ENCODE measurements at regions not wholly inside any gene's neighbourhood (a gene's known extent, or its start where the extent isn't known, plus 50 kb on each side); places are given as distances from the start of the nearest gene placed in this dataset.

DNA sequence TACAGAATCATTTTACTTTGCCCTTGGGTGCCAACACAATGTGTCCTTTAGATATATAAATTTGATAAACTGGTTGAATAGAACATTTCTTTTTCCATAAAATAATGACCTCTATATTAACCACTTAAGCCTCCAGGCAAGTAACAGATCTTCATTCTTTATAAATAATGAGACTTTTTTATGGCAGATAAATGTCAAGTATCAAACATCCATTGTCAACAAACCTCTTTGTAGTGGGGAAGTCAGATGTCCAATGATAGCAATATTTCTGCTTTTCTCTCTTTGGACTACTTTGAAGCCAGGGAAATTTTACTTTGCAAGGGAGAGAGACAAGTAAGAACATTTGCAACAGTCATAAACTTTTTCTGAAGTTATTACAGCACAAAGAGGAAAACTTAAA, 841.2 kb downstream of the CDH8 start:
- no peak for DNase-seq (ENCODE audit: low read depth, low spot score)
- CTCF ChIA-PET, result no interaction called here
- Histone ChIP-seq H3K36me3 (ENCODE audit: control insufficient read depth, insufficient read depth, low read length) (no peaks in the 10 kb centered on the region), H3K4me1 (ENCODE audit: control insufficient read depth, insufficient read depth, low read length) (no peaks in the 10 kb centered on the region), H3K27ac (ENCODE audit: low read length) (no peak overlapping the region), H3K4me3 (ENCODE audit: low read depth in 2 of 2, low read length in 2 of 2) (no peak overlapping the region), H3K27me3 (ENCODE audit: control insufficient read depth, insufficient read depth, low read length) (no peaks in the 10 kb centered on the region), H3K9me3 (ENCODE audit: control insufficient read depth, insufficient read depth, low read depth, low read length) (no peaks in the 10 kb centered on the region)
- BruUV-seq (replicated peaks), result no TSS peak
- TF ChIP-seq, protein P1, sequence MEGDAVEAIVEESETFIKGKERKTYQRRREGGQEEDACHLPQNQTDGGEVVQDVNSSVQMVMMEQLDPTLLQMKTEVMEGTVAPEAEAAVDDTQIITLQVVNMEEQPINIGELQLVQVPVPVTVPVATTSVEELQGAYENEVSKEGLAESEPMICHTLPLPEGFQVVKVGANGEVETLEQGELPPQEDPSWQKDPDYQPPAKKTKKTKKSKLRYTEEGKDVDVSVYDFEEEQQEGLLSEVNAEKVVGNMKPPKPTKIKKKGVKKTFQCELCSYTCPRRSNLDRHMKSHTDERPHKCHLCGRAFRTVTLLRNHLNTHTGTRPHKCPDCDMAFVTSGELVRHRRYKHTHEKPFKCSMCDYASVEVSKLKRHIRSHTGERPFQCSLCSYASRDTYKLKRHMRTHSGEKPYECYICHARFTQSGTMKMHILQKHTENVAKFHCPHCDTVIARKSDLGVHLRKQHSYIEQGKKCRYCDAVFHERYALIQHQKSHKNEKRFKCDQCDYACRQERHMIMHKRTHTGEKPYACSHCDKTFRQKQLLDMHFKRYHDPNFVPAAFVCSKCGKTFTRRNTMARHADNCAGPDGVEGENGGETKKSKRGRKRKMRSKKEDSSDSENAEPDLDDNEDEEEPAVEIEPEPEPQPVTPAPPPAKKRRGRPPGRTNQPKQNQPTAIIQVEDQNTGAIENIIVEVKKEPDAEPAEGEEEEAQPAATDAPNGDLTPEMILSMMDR (IDR thresholded peaks at IDR 0.05), result no peak
- TF ChIP-seq, protein P2, sequence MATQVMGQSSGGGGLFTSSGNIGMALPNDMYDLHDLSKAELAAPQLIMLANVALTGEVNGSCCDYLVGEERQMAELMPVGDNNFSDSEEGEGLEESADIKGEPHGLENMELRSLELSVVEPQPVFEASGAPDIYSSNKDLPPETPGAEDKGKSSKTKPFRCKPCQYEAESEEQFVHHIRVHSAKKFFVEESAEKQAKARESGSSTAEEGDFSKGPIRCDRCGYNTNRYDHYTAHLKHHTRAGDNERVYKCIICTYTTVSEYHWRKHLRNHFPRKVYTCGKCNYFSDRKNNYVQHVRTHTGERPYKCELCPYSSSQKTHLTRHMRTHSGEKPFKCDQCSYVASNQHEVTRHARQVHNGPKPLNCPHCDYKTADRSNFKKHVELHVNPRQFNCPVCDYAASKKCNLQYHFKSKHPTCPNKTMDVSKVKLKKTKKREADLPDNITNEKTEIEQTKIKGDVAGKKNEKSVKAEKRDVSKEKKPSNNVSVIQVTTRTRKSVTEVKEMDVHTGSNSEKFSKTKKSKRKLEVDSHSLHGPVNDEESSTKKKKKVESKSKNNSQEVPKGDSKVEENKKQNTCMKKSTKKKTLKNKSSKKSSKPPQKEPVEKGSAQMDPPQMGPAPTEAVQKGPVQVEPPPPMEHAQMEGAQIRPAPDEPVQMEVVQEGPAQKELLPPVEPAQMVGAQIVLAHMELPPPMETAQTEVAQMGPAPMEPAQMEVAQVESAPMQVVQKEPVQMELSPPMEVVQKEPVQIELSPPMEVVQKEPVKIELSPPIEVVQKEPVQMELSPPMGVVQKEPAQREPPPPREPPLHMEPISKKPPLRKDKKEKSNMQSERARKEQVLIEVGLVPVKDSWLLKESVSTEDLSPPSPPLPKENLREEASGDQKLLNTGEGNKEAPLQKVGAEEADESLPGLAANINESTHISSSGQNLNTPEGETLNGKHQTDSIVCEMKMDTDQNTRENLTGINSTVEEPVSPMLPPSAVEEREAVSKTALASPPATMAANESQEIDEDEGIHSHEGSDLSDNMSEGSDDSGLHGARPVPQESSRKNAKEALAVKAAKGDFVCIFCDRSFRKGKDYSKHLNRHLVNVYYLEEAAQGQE (IDR thresholded peaks at IDR 0.05; ENCODE audit: insufficient read depth in 1 of 2, low read depth in 2 of 2, low read length in 1 of 2), result no peak
- TF ChIP-seq POLR2AphosphoS5 (IDR thresholded peaks at IDR 0.05; ENCODE audit: low read depth, low read length) (no peak), TCF7L2 (IDR thresholded peaks at IDR 0.05; ENCODE audit: low read depth, low read length) (no peak), SIN3A (IDR thresholded peaks at IDR 0.05; ENCODE audit: borderline replicate concordance, insufficient read depth, low read depth, low read length) (no peak)
- POLR2A ChIA-PET, result no interaction called here
- intact Hi-C loops (cut with micrococcal nuclease; ENCODE audit: unreplicated experiment) (no loop called here), in situ Hi-C loops (cut with HindIII; ENCODE audit: low pct_unique_long_range_greater_than_20kb, low sequenced_read_pairs) (no loop called here)
- ATAC-seq, result no peak

DNA sequence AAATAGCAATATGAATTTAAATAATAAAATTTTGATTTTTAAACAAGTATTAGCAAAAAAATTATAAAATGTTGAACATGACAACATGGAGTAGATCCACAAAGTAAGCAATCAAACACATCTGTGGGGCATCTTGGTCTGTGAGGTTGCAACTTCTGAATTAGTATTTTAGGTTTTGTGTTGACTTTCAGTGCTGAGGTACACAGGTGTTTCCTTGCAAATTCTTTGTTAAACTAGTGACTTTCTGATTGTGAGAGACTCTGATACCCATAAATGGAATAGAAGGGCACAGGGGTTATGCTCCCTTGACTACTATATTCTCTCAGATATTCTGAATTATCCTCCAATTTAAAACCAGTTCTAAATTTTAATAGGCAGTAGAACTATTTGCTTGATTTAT, 841.7 kb downstream of the CDH8 start:
- intact Hi-C loops (cut with micrococcal nuclease; ENCODE audit: unreplicated experiment), result no loop called here
- H3K27ac ChIP-seq (ENCODE audit: low read length), result no peak overlapping the region
- TF ChIP-seq TCF7L2 (IDR thresholded peaks at IDR 0.05; ENCODE audit: low read depth, low read length) (no peak), POLR2AphosphoS5 (IDR thresholded peaks at IDR 0.05; ENCODE audit: low read depth, low read length) (no peak), SIN3A (IDR thresholded peaks at IDR 0.05; ENCODE audit: borderline replicate concordance, insufficient read depth, low read depth, low read length) (no peak)
- TF ChIP-seq, protein P2 (IDR thresholded peaks at IDR 0.05; ENCODE audit: insufficient read depth in 1 of 2, low read depth in 2 of 2, low read length in 1 of 2), result no peak
- TF ChIP-seq, protein P1 (IDR thresholded peaks at IDR 0.05), result no peak
- H3K9me3 ChIP-seq (ENCODE audit: control insufficient read depth, insufficient read depth, low read depth, low read length), result no peaks in the 10 kb centered on the region
- H3K36me3 ChIP-seq (ENCODE audit: control insufficient read depth, insufficient read depth, low read length), result no peaks in the 10 kb centered on the region
- no peaks in the 10 kb centered on the region for H3K4me1 ChIP-seq (ENCODE audit: control insufficient read depth, insufficient read depth, low read length)
- in situ Hi-C loops (cut with HindIII; ENCODE audit: low pct_unique_long_range_greater_than_20kb, low sequenced_read_pairs), result no loop called here
- no peak overlapping the region for H3K4me3 ChIP-seq (ENCODE audit: low read depth in 2 of 2, low read length in 2 of 2)
- H3K27me3 ChIP-seq (ENCODE audit: control insufficient read depth, insufficient read depth, low read length), result no peaks in the 10 kb centered on the region
- DNase-seq (ENCODE audit: low read depth, low spot score), result no peak
- ChIA-PET POLR2A (no interaction called here), CTCF (no interaction called here)
- ATAC-seq, result no peak
- no TSS peak for BruUV-seq (replicated peaks)

Data from Panc1 (cell line).